H1 (cell line): ENCODE measurements at regions not wholly inside any gene's neighbourhood (a gene's known extent, or its start where the extent isn't known, plus 50 kb on each side); places are given as distances from the start of the nearest gene placed in this dataset.

ENCODE experiments used
- CTCF ChIA-PET: fragments of 300-600 bp; sonication (Branson Sonifier 250); formaldehyde crosslinking; loops from one replicate; lab custom pipeline; 2021; ENCODE audit not compliant: partially characterized antibody; lab: Charles Lee
- POLR2A ChIA-PET: fragments of 300-600 bp; sonication (Branson Sonifier 250); formaldehyde crosslinking; loops from one replicate; lab custom pipeline; 2021; ENCODE audit warnings: inconsistent platforms; ENCODE audit not compliant: partially characterized antibody; lab: Charles Lee
- DNase-seq, 2 experiments: peaks; one replicate each; pipeline versions ENCODE4 v3.0.0 to v3.0.0-alpha.2; 2010 to 2022; ENCODE audit warnings: low spot score in 2 of 2, low read depth in 1 of 2, mixed read lengths in 1 of 2
- FAIRE-seq: peaks from 2 replicates; lab custom pipeline; 2011; peaks lifted over from hg19 to GRCh38; lab: Jason Lieb, UNC
- H2AFZ ChIP-seq: 2 replicates; pipeline ENCODE4 v1.8.1; 2012; ENCODE audit warnings: low read length, inconsistent platforms
- H2AK5ac ChIP-seq: 2 replicates; pipeline ENCODE4 v1.6.1; 2013; ENCODE audit warnings: low read depth, low read length
- H2BK120ac ChIP-seq: replicated peaks from 2 replicates; pipeline ENCODE3; 2013; ENCODE audit warnings: low read depth, low read length, inconsistent platforms
- H2BK12ac ChIP-seq: 2 replicates; pipeline ENCODE4 v1.6.1; 2013; ENCODE audit warnings: low read depth, low read length
- H2BK15ac ChIP-seq: 2 replicates; pipeline ENCODE4 v1.6.1; 2013; ENCODE audit warnings: low read length
- H2BK20ac ChIP-seq: 2 replicates; pipeline ENCODE4 v1.6.1; 2013; ENCODE audit warnings: low read length
- H2BK5ac ChIP-seq: 2 replicates; pipeline ENCODE4 v1.6.1; 2013; ENCODE audit warnings: low read depth, low read length
- H3K14ac ChIP-seq: 2 replicates; pipeline ENCODE4 v1.6.1; 2013; ENCODE audit warnings: inconsistent platforms; ENCODE audit not compliant: insufficient read length
- H3K18ac ChIP-seq: 2 replicates; pipeline ENCODE4 v1.6.1; 2013; ENCODE audit warnings: low read length; ENCODE audit errors: extremely low read depth
- H3K23ac ChIP-seq: 2 replicates; pipeline ENCODE4 v1.6.1; 2013; ENCODE audit warnings: inconsistent platforms; ENCODE audit not compliant: insufficient read length
- H3K23me2 ChIP-seq: 2 replicates; pipeline ENCODE4 v1.6.1; 2013; ENCODE audit warnings: low read depth, low read length
- H3K27ac ChIP-seq: 2 replicates; pipeline ENCODE4 v1.6.1; 2011; ENCODE audit warnings: low read depth, low read length, inconsistent platforms
- H3K27me3 ChIP-seq, 4 experiments: replicated peaks in 1 of 4; 1 replicate in 1 of 4; 2 replicates in 3 of 4; pipeline versions ENCODE4 v1.6.1 to v1.8.1; 2011 to 2013; ENCODE audit warnings: low read length in 3 of 4, mild to moderate bottlenecking in 3 of 4, inconsistent platforms in 2 of 4, mixed read lengths in 2 of 4, moderate library complexity in 1 of 4; ENCODE audit not compliant: control insufficient read depth in 3 of 4, insufficient read depth in 3 of 4; ENCODE audit errors: extremely low read depth in 1 of 4
- H3K36me3 ChIP-seq, 4 experiments: 2 replicates each; pipeline versions ENCODE4 v1.6.1 to v1.8.1; 2011 to 2013; ENCODE audit warnings: mild to moderate bottlenecking in 4 of 4, low read length in 3 of 4, moderate library complexity in 2 of 4, control low read depth in 1 of 4, inconsistent platforms in 1 of 4; ENCODE audit not compliant: insufficient read depth in 4 of 4, control insufficient read depth in 2 of 4
- H3K4ac ChIP-seq: replicated peaks from 2 replicates; pipeline ENCODE3; 2013; ENCODE audit warnings: low read length, low read depth, mixed read lengths, inconsistent platforms; ENCODE audit not compliant: insufficient read length
- H3K4me1 ChIP-seq, 4 experiments: replicated peaks in 1 of 4; 1 replicate in 1 of 4; 2 replicates in 3 of 4; pipeline versions ENCODE4 v1.6.1 to v1.8.1; 2011 to 2013; ENCODE audit warnings: low read length in 3 of 4, inconsistent platforms in 2 of 4, mixed read lengths in 1 of 4; ENCODE audit not compliant: insufficient read depth in 4 of 4, control insufficient read depth in 3 of 4
- H3K4me2 ChIP-seq, 2 experiments: 2 replicates each; pipeline versions ENCODE4 v1.6.1 to v1.8.1; 2011 to 2013; ENCODE audit warnings: low read depth in 2 of 2, low read length in 2 of 2, control low read depth in 1 of 2, inconsistent platforms in 1 of 2, mild to moderate bottlenecking in 1 of 2; ENCODE audit not compliant: insufficient read depth in 1 of 2
- H3K4me3 ChIP-seq, 4 experiments: fragments of 200-600, 300-600 bp in 1 of 4; sonication (generic), shearing (Covaris generic), sonication (Bioruptor Twin) in 1 of 4; 2 replicates each; pipeline versions ENCODE4 v1.5.1 to v1.8.1; 2011 to 2016; ENCODE audit warnings: low read length in 4 of 4, low read depth in 3 of 4, control low read depth in 2 of 4, inconsistent platforms in 2 of 4, mild to moderate bottlenecking in 2 of 4, mixed read lengths in 1 of 4, moderate library complexity in 1 of 4; ENCODE audit not compliant: insufficient read depth in 2 of 4; ENCODE audit errors: extremely low read depth in 1 of 4
- H3K56ac ChIP-seq: replicated peaks from 2 replicates; pipeline ENCODE3; 2013; ENCODE audit warnings: low read depth, mild to moderate bottlenecking, mixed read lengths, low read length, inconsistent platforms; ENCODE audit not compliant: insufficient read length
- H3K79me1 ChIP-seq: 2 replicates; pipeline ENCODE4 v1.6.1; 2013; ENCODE audit warnings: low read depth, low read length, control low read depth
- H3K79me2 ChIP-seq, 2 experiments: 2 replicates each; pipeline versions ENCODE4 v1.6.1 to v1.8.1; 2012 to 2013; ENCODE audit warnings: low read length in 2 of 2, mild to moderate bottlenecking in 2 of 2, inconsistent platforms in 1 of 2; ENCODE audit not compliant: insufficient read depth in 2 of 2, control insufficient read depth in 1 of 2
- H3K9ac ChIP-seq, 4 experiments: replicated peaks in 1 of 4; 1 replicate in 1 of 4; 2 replicates in 3 of 4; pipeline versions ENCODE4 v1.6.1 to v1.8.1; 2011 to 2013; ENCODE audit warnings: low read depth in 3 of 4, low read length in 3 of 4, control low read depth in 2 of 4, mild to moderate bottlenecking in 2 of 4, moderate library complexity in 2 of 4, inconsistent platforms in 1 of 4; ENCODE audit errors: extremely low read depth in 1 of 4
- H3K9me3 ChIP-seq, 2 experiments: 2 replicates each; pipeline versions ENCODE4 v1.6.1 to v1.8.1; 2012 to 2013; ENCODE audit warnings: mild to moderate bottlenecking in 2 of 2, moderate library complexity in 2 of 2, control low read depth in 1 of 2, inconsistent platforms in 1 of 2, low read depth in 1 of 2, low read length in 1 of 2, mixed read lengths in 1 of 2; ENCODE audit not compliant: insufficient read depth in 2 of 2
- H4K20me1 ChIP-seq, 2 experiments: replicated peaks in 1 of 2; 2 replicates each; pipeline versions ENCODE3 to v1.8.1; 2011 to 2013; ENCODE audit warnings: inconsistent platforms in 2 of 2, low read length in 2 of 2, mild to moderate bottlenecking in 1 of 2; ENCODE audit not compliant: insufficient read depth in 2 of 2, control insufficient read depth in 1 of 2
- H4K5ac ChIP-seq: 2 replicates; pipeline ENCODE4 v1.6.1; 2013; ENCODE audit warnings: low read length, low read depth, mixed read lengths, inconsistent platforms; ENCODE audit not compliant: insufficient read length
- H4K8ac ChIP-seq: 2 replicates; pipeline ENCODE4 v1.8.0; 2013; ENCODE audit warnings: mild to moderate bottlenecking, moderate library complexity, low read length, inconsistent platforms; ENCODE audit not compliant: insufficient read depth; ENCODE audit errors: extremely low read depth
- H4K91ac ChIP-seq: replicated peaks from 2 replicates; pipeline ENCODE3; 2013; ENCODE audit warnings: low read length, mixed read lengths, inconsistent platforms; ENCODE audit not compliant: insufficient read length
- MAX ChIP-seq: IDR thresholded peaks from 2 replicates; pipeline ENCODE4 v1.6.1; 2012; ENCODE audit warnings: inconsistent platforms
- RFX5 ChIP-seq: IDR thresholded peaks from 2 replicates; pipeline ENCODE4 v1.6.1; 2011; ENCODE audit warnings: low read depth, low read length, improper control_type of control experiment, borderline replicate concordance
- RNF2 ChIP-seq: fragments of 200-900, 300-1000 bp; sonication (generic); IDR thresholded peaks from 2 replicates; pipeline ENCODE4 v1.7.1; 2016; ENCODE audit warnings: borderline replicate concordance, low read depth, mild to moderate bottlenecking, antibody characterized with exemption, low read length; ENCODE audit not compliant: poor library complexity, severe bottlenecking; ENCODE audit errors: missing control alignments
- SIRT6 ChIP-seq: IDR thresholded peaks from one replicate; pipeline ENCODE4 v1.7.1; 2012; ENCODE audit warnings: low read length, inconsistent platforms
- SIX5 ChIP-seq: IDR thresholded peaks from 2 replicates; pipeline ENCODE4 v1.6.1; 2011; ENCODE audit warnings: mild to moderate bottlenecking, low read depth, low read length
- TBP ChIP-seq: IDR thresholded peaks from 2 replicates; pipeline ENCODE4 v1.6.1; 2011; ENCODE audit warnings: low read depth, low read length, improper control_type of control experiment
- WGBS, 2 experiments: shearing (Covaris generic) in 1 of 2; methylation state at CpG; one replicate each; pipeline versions ENCODE4 v1.1.6 to v1.1.7; 2013 to 2015; ENCODE audit warnings: low lambda C conversion rate in 2 of 2, mixed read lengths in 2 of 2, inconsistent platforms in 1 of 2, low coverage in 1 of 2, missing lambda C conversion rate in 1 of 2; ENCODE audit not compliant: insufficient replicate concordance in 2 of 2, insufficient coverage in 1 of 2, insufficient read length in 1 of 2; ENCODE audit errors: extremely low coverage in 1 of 2, missing lambda C conversion rate in 1 of 2; 5-methylcytosine and 5-hydroxymethylcytosine counted together

GRCh38 chrX:12021698-12022097, 116.6 kb upstream of the FRMPD4 start:
- H2BK120ac ChIP-seq, result no peak overlapping the region
- H4K8ac ChIP-seq, result no peak overlapping the region
- ChIA-PET CTCF (no interaction called here), POLR2A (no interaction called here)
- no peak overlapping the region for H2BK5ac ChIP-seq
- no peak overlapping the region for H2BK15ac ChIP-seq
- no peaks in the 10 kb centered on the region for H3K23me2 ChIP-seq
- H3K79me1 ChIP-seq, result no peaks in the 10 kb centered on the region
- no peak overlapping the region for H3K27ac ChIP-seq
- no peak overlapping the region for H2AFZ ChIP-seq
- H3K4me3 ChIP-seq, result no peak overlapping the region
- H3K4ac ChIP-seq, result no peak overlapping the region
- TF ChIP-seq TBP (no peak), RFX5 (no peak), MAX (no peak), SIX5 (no peak), RNF2 (no peak), SIRT6 (no peak)
- no peak overlapping the region for H2BK20ac ChIP-seq
- no peak overlapping the region for H4K5ac ChIP-seq
- FAIRE-seq, result no peak
- no peak overlapping the region for H4K91ac ChIP-seq
- H3K9me3 ChIP-seq, result no peaks in the 10 kb centered on the region
- no peak overlapping the region for H3K14ac ChIP-seq
- H3K18ac ChIP-seq, result no peak overlapping the region
- H3K27me3 ChIP-seq, result no peaks in the 10 kb centered on the region
- DNase-seq, result no peak
- no peaks in the 10 kb centered on the region for H4K20me1 ChIP-seq
- H3K4me2 ChIP-seq, result no peak overlapping the region
- H3K79me2 ChIP-seq, result no peaks in the 10 kb centered on the region
- no peak overlapping the region for H3K56ac ChIP-seq
- no peak overlapping the region for H2AK5ac ChIP-seq
- WGBS, 2 experiments, result 100% methylated on average over 1 of the region's 1 CpG; no CpG with 5 or more reads in 1 of the 2 experiments
- no peaks in the 10 kb centered on the region for H3K4me1 ChIP-seq
- no peak overlapping the region for H3K9ac ChIP-seq
- H3K23ac ChIP-seq, result no peak overlapping the region
- H3K36me3 ChIP-seq, result no peaks in the 10 kb centered on the region
- no peak overlapping the region for H2BK12ac ChIP-seq
